Ovary (tissue), 3 donors: ENCODE measurements at regions not wholly inside any gene's neighbourhood (a gene's known extent, or its start where the extent isn't known, plus 50 kb on each side); places are given as distances from the start of the nearest gene placed in this dataset.

Experiments used
- EP300 ChIP-seq: sonication (generic); formaldehyde crosslinking; IDR thresholded peaks from one replicate; pipeline ENCODE4 v1.6.1; 2017; ENCODE audit warnings: antibody characterized with exemption
- POLR2A ChIP-seq: fragments of 450-650 bp; IDR thresholded peaks from one replicate; pipeline ENCODE4 v1.6.1; 2017; ENCODE audit warnings: antibody characterized with exemption, mild to moderate bottlenecking, moderate library complexity
- TF ChIP-seq, protein P1 (sequence below), 3 donors: fragments of 450-650 bp in 2 of 3; fragments of 200-600 bp in 1 of 3; IDR thresholded peaks; one replicate each; pipeline versions ENCODE4 v1.5.1 to v1.8.0; 2016 to 2022; ENCODE audit warnings: antibody characterized with exemption in 3 of 3, mild to moderate bottlenecking in 1 of 3
- donor health status: DM: no; HTN: no; CAD: no.

GRCh38 chr5:86143837-86144236 lies 473.9 kb upstream of the COX7C start:
- TF ChIP-seq, protein P1, sequence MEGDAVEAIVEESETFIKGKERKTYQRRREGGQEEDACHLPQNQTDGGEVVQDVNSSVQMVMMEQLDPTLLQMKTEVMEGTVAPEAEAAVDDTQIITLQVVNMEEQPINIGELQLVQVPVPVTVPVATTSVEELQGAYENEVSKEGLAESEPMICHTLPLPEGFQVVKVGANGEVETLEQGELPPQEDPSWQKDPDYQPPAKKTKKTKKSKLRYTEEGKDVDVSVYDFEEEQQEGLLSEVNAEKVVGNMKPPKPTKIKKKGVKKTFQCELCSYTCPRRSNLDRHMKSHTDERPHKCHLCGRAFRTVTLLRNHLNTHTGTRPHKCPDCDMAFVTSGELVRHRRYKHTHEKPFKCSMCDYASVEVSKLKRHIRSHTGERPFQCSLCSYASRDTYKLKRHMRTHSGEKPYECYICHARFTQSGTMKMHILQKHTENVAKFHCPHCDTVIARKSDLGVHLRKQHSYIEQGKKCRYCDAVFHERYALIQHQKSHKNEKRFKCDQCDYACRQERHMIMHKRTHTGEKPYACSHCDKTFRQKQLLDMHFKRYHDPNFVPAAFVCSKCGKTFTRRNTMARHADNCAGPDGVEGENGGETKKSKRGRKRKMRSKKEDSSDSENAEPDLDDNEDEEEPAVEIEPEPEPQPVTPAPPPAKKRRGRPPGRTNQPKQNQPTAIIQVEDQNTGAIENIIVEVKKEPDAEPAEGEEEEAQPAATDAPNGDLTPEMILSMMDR (IDR thresholded peaks at IDR 0.05): no peak
- no peak for TF ChIP-seq POLR2A
- TF ChIP-seq EP300: no peak
